ENCODE measurements at regions not wholly inside any gene's neighbourhood (a gene's known extent, or its start where the extent isn't known, plus 50 kb on each side); places are given as distances from the start of the nearest gene placed in this dataset.

GRCh38 chr5:15256485-15256884 lies 243.5 kb upstream of the FBXL7 start:
- DNase-seq: no peak

- DNase-seq: no peak
These were observed 244.4 kb upstream of the FBXL7 start for GRCh38 chr5:15255576-15255975.

- no peak for DNase-seq
These were observed 245.4 kb upstream of the FBXL7 start for GRCh38 chr5:15254607-15255006.

GRCh38 chr5:15252331-15252730 lies 247.6 kb upstream of the FBXL7 start:
- DNase-seq: no peak

- no peak for DNase-seq
These were observed 250.8 kb upstream of the FBXL7 start for GRCh38 chr5:15249152-15249551.

- DNase-seq: no peak
These were observed 251.2 kb upstream of the FBXL7 start for GRCh38 chr5:15248731-15249130.

GRCh38 chr5:15245913-15246312 lies 254.1 kb upstream of the FBXL7 start:
- DNase-seq: no peak

- DNase-seq: no peak
These were observed 256.5 kb upstream of the FBXL7 start for GRCh38 chr5:15243301-15244020.

GRCh38 chr5:15241216-15241821 lies 258.7 kb upstream of the FBXL7 start:
- no peak for DNase-seq

GRCh38 chr5:15238006-15238405 lies 262.0 kb upstream of the FBXL7 start:
- DNase-seq: no peak

GRCh38 chr5:15236911-15237508 lies 263.0 kb upstream of the FBXL7 start:
- no peak for DNase-seq

- no peak for DNase-seq
These were observed 265.1 kb upstream of the FBXL7 start for GRCh38 chr5:15234911-15235310.

GRCh38 chr5:15234366-15234765 lies 265.6 kb upstream of the FBXL7 start:
- no peak for DNase-seq

GRCh38 chr5:15233566-15233965 lies 266.4 kb upstream of the FBXL7 start:
- DNase-seq: no peak

GRCh38 chr5:15222156-15222555 lies 277.8 kb upstream of the FBXL7 start:
- DNase-seq: no peak

GRCh38 chr5:15220642-15221173 lies 279.3 kb upstream of the FBXL7 start:
- no peak for DNase-seq

- DNase-seq: no peak
These were observed 284.9 kb upstream of the FBXL7 start for GRCh38 chr5:15215056-15215455.

- DNase-seq: no peak
These were observed 286.0 kb upstream of the FBXL7 start for GRCh38 chr5:15214010-15214409.

GRCh38 chr5:15209053-15209762 lies 290.8 kb upstream of the FBXL7 start:
- no peak for DNase-seq

- no peak for DNase-seq
These were observed 293.8 kb upstream of the FBXL7 start for GRCh38 chr5:15206133-15206532.

- DNase-seq: no peak
These were observed 296.6 kb upstream of the FBXL7 start for GRCh38 chr5:15203376-15203775.

- DNase-seq: no peak
These were observed 309.0 kb upstream of the FBXL7 start for GRCh38 chr5:15191012-15191411.

- DNase-seq: no peak
These were observed 311.9 kb upstream of the ANKH start for GRCh38 chr5:15183520-15183919.

GRCh38 chr5:15170173-15170572 lies 298.6 kb upstream of the ANKH start:
- no peak for DNase-seq

Data from CD4-positive, alpha-beta T cell treated with Interleukin-4 for 4 hours (primary cell).